ENCODE measurements at regions not wholly inside any gene's neighbourhood (a gene's known extent, or its start where the extent isn't known, plus 50 kb on each side); places are given as distances from the start of the nearest gene placed in this dataset.

GRCh38 chr11:103550811-103551210 lies 441.6 kb downstream of the DYNC2H1 start:
- TF ChIP-seq CTCF (CRISPR knock-in tag; IDR thresholded peaks at IDR 0.05) (no peak), ZFP91 (CRISPR knock-in tag; IDR thresholded peaks at IDR 0.05; ENCODE audit: borderline replicate concordance) (no peak), TEAD3 (CRISPR knock-in tag; optimal IDR thresholded peaks at IDR 0.05; ENCODE audit: borderline replicate concordance) (no peak), NCOA1 (CRISPR knock-in tag; IDR thresholded peaks at IDR 0.05) (no peak), EZH2 (conservative IDR thresholded peaks at IDR 0.05; ENCODE audit: low read depth, low read length) (no peak), ETV6 (CRISPR knock-in tag; conservative IDR thresholded peaks at IDR 0.05) (no peak), ZBTB38 (CRISPR knock-in tag; IDR thresholded peaks at IDR 0.05) (no peak), MEIS1 (CRISPR knock-in tag; IDR thresholded peaks at IDR 0.05; ENCODE audit: borderline replicate concordance) (no peak), MAX (IDR thresholded peaks at IDR 0.05) (no peak), ZNF335 (CRISPR knock-in tag; IDR thresholded peaks at IDR 0.05) (no peak), POLR2AphosphoS5 (IDR thresholded peaks at IDR 0.05; ENCODE audit: low read depth, low read length) (no peak), ZNF274 (CRISPR knock-in tag; IDR thresholded peaks at IDR 0.05) (no peak), MLX (CRISPR knock-in tag; IDR thresholded peaks at IDR 0.05) (no peak), FOXP4 (CRISPR knock-in tag; IDR thresholded peaks at IDR 0.05) (no peak)

All from HepG2 (cell line).